GM13977 (cell line): ENCODE measurements at regions not wholly inside any gene's neighbourhood (a gene's known extent, or its start where the extent isn't known, plus 50 kb on each side); places are given as distances from the start of the nearest gene placed in this dataset.

Experiments
- DNase-seq: peaks from one replicate; pipeline ENCODE4 v3.0.0; 2012; ENCODE audit warnings: low spot score
- CTCF ChIP-seq: IDR thresholded peaks from 2 replicates; pipeline ENCODE4 v1.5.1; 2012; ENCODE audit warnings: mild to moderate bottlenecking, control low read depth; ENCODE audit not compliant: insufficient read depth; ENCODE audit errors: extremely low read depth, missing control alignments
- in situ Hi-C: fragments of 300-500 bp; cut with MboI; formaldehyde crosslinking; loops from one replicate; pipeline ENCODE4 v1.12.0; 2022; ENCODE audit warnings: low sequenced_read_pairs, low pct_unique_long_range_greater_than_20kb, mixed read lengths, inconsistent platforms; ENCODE audit not compliant: unreplicated experiment

- no peak for TF ChIP-seq CTCF
These were observed 225.8 kb upstream of the DPPA4 start for GRCh38 chr3:109563149-109563548.

GRCh38 chr3:109569135-109569846 is 231.9 kb upstream of the DPPA4 start:
- DNase-seq, result no peak
- no peak for TF ChIP-seq CTCF
- in situ Hi-C loops, result no loop called here

More at GRCh38 chr3:109563149-109563548, 225.8 kb upstream of the DPPA4 start:
- in situ Hi-C loops, result no loop called here
- no peak for DNase-seq

- TF ChIP-seq CTCF, result no peak
- in situ Hi-C loops, result no loop called here
- no peak for DNase-seq
These were observed 233.1 kb upstream of the DPPA4 start for GRCh38 chr3:109570408-109570807.

- no peak for TF ChIP-seq CTCF
These were observed 235.0 kb upstream of the DPPA4 start for GRCh38 chr3:109572301-109572700.

GRCh38 chr3:109596991-109597390 is 259.6 kb upstream of the DPPA4 start:
- TF ChIP-seq CTCF, result no peak
- no peak for DNase-seq
- in situ Hi-C loops, result no loop called here

More at GRCh38 chr3:109572301-109572700, 235.0 kb upstream of the DPPA4 start:
- DNase-seq, result no peak
- in situ Hi-C loops, result no loop called here

GRCh38 chr3:109597444-109597843 is 260.1 kb upstream of the DPPA4 start:
- in situ Hi-C loops, result no loop called here

More at GRCh38 chr3:109597444-109597843, 260.1 kb upstream of the DPPA4 start:
- no peak for TF ChIP-seq CTCF
- no peak for DNase-seq
